A549 (cell line): ENCODE measurements at regions not wholly inside any gene's neighbourhood (a gene's known extent, or its start where the extent isn't known, plus 50 kb on each side); places are given as distances from the start of the nearest gene placed in this dataset.

Experiments
- CBX8 ChIP-seq: fragments of 200-600 bp; sonication (generic); IDR thresholded peaks from 2 replicates; pipeline ENCODE4 v1.6.1; 2016
- CTCF ChIP-seq: fragments of >200 bp; sonication (Bioruptor Twin); formaldehyde crosslinking; IDR thresholded peaks from 3 replicates; pipeline ENCODE4 v1.5.1; 2016
- KDM1A ChIP-seq: fragments of 200-600 bp; sonication (generic); IDR thresholded peaks from 2 replicates; pipeline ENCODE4 v1.6.1; 2016; ENCODE audit warnings: low read depth, mild to moderate bottlenecking
- POLR2A ChIP-seq: IDR thresholded peaks from 2 replicates; pipeline ENCODE4 v1.6.1; 2012; ENCODE audit warnings: mild to moderate bottlenecking, low read length
- RCOR1 ChIP-seq: fragments of 150-350 bp; IDR thresholded peaks from 2 replicates; pipeline ENCODE4 v1.6.1; 2014; ENCODE audit warnings: antibody characterized with exemption, low read length, low read depth
- REST ChIP-seq: fragments of 200-600 bp; sonication (generic); IDR thresholded peaks from 2 replicates; pipeline ENCODE4 v1.6.1; 2016; ENCODE audit warnings: antibody characterized with exemption, mild to moderate bottlenecking, moderate library complexity

- TF ChIP-seq POLR2A = no peak
- no peak for TF ChIP-seq CTCF
- no peak for TF ChIP-seq REST
- TF ChIP-seq KDM1A = no peak
- TF ChIP-seq RCOR1 = no peak
- TF ChIP-seq CBX8 = no peak
These were observed 87.5 kb upstream of the SDK2 start for GRCh38 chr17:73731733-73732132.
